OCI-LY1 (cell line): ENCODE measurements at regions not wholly inside any gene's neighbourhood (a gene's known extent, or its start where the extent isn't known, plus 50 kb on each side); places are given as distances from the start of the nearest gene placed in this dataset.

ENCODE experiments used
- CTCF ChIP-seq: fragments of 200-600 bp; sonication (generic), shearing (Covaris generic); IDR thresholded peaks from 2 replicates; pipeline ENCODE4 v1.5.1; 2017; ENCODE audit warnings: mild to moderate bottlenecking, antibody characterized with exemption, low read length, moderate library complexity, mixed read lengths
- EZH2 ChIP-seq: fragments of 200-600 bp; sonication (generic), shearing (Covaris generic); IDR thresholded peaks from 2 replicates; pipeline ENCODE4 v1.8.0; 2017; ENCODE audit warnings: borderline replicate concordance, mixed run types, mild to moderate bottlenecking, antibody characterized with exemption, low read length, moderate library complexity, mixed read lengths

- TF ChIP-seq CTCF, result no peak
- no peak for TF ChIP-seq EZH2
Measured at GRCh38 chr7:94212160-94212559, 182.5 kb upstream of the COL1A2 start.
